GM23338 (cell line): ENCODE measurements at regions not wholly inside any gene's neighbourhood (a gene's known extent, or its start where the extent isn't known, plus 50 kb on each side); places are given as distances from the start of the nearest gene placed in this dataset.

ENCODE experiments used
- ATAC-seq: fragments of 200-7000 bp; cut with Tn5 transposase; 3 replicates; pipeline ENCODE4 v1.9.1; 2020
- DNase-seq: peaks from one replicate; pipeline ENCODE4 v3.0.0-alpha.2; 2015; ENCODE audit warnings: low spot score
- H2AFZ ChIP-seq: fragments of 200-600 bp; sonication (generic); 2 replicates; pipeline ENCODE4 v1.8.0; 2016; ENCODE audit warnings: antibody characterized with exemption, mild to moderate bottlenecking, moderate library complexity
- H3F3A ChIP-seq: fragments of 200-600 bp; sonication (generic); replicated peaks from 2 replicates; pipeline ENCODE4 v1.8.0; 2017; ENCODE audit warnings: antibody characterized with exemption, mixed run types, low read depth
- H3K27ac ChIP-seq: fragments of 200-600 bp; sonication (generic); 2 replicates; pipeline ENCODE4 v1.6.1; 2016; ENCODE audit warnings: low read depth
- H3K27me3 ChIP-seq: fragments of 200-600 bp; sonication (generic); 2 replicates; pipeline ENCODE4 v1.8.0; 2016; ENCODE audit warnings: mild to moderate bottlenecking, mixed run types, moderate library complexity; ENCODE audit not compliant: insufficient read depth
- H3K36me3 ChIP-seq: fragments of 200-600 bp; sonication (generic); 2 replicates; pipeline ENCODE4 v1.8.0; 2016; ENCODE audit warnings: mild to moderate bottlenecking; ENCODE audit not compliant: insufficient read depth
- H3K4me1 ChIP-seq: fragments of 200-600 bp; sonication (generic); 2 replicates; pipeline ENCODE4 v1.8.0; 2016; ENCODE audit warnings: mild to moderate bottlenecking, moderate library complexity; ENCODE audit not compliant: insufficient read depth
- H3K4me2 ChIP-seq: fragments of 200-600 bp; sonication (generic); 2 replicates; pipeline ENCODE4 v1.7.1; 2017; ENCODE audit warnings: mixed run types
- H3K4me3 ChIP-seq: fragments of 200-600 bp; sonication (generic); 2 replicates; pipeline ENCODE4 v1.6.1; 2016; ENCODE audit warnings: mixed run types
- H3K79me2 ChIP-seq: fragments of 200-600 bp; sonication (generic); replicated peaks from 2 replicates; pipeline ENCODE4 v1.8.0; 2017; ENCODE audit warnings: mild to moderate bottlenecking; ENCODE audit not compliant: insufficient read depth
- H3K9me2 ChIP-seq: fragments of 200-600 bp; sonication (generic); 2 replicates; pipeline ENCODE4 v1.8.0; 2017; ENCODE audit not compliant: insufficient read depth
- H4K20me1 ChIP-seq: fragments of 200-600 bp; sonication (generic); replicated peaks from 2 replicates; pipeline ENCODE4 v1.8.0; 2017; ENCODE audit warnings: mild to moderate bottlenecking; ENCODE audit not compliant: insufficient read depth
- H3K27ac Mint-ChIP-seq: 2 replicates; pipeline ENCODE4 v1.8.0; 2020; ENCODE audit warnings: inconsistent platforms, mild to moderate bottlenecking, moderate library complexity, mixed read lengths
- H3K27me3 Mint-ChIP-seq: 3 replicates; pipeline ENCODE4 v1.8.0; 2022; ENCODE audit warnings: low read depth, mild to moderate bottlenecking, moderate library complexity, mixed read lengths, inconsistent platforms; ENCODE audit not compliant: insufficient read depth, poor library complexity
- H3K36me3 Mint-ChIP-seq: 3 replicates; pipeline ENCODE4 v1.8.0; 2021; ENCODE audit warnings: low read depth, mild to moderate bottlenecking, inconsistent platforms, moderate library complexity, mixed read lengths
- H3K4me1 Mint-ChIP-seq: 3 replicates; pipeline ENCODE4 v1.8.0; 2020; ENCODE audit warnings: mild to moderate bottlenecking, inconsistent platforms, mixed read lengths
- H3K4me3 Mint-ChIP-seq: 3 replicates; pipeline ENCODE4 v1.8.0; 2021; ENCODE audit warnings: moderate library complexity, mild to moderate bottlenecking, inconsistent platforms, mixed read lengths
- H3K9me3 Mint-ChIP-seq: 3 replicates; pipeline ENCODE4 v1.8.0; 2020; ENCODE audit warnings: moderate library complexity, mild to moderate bottlenecking, inconsistent platforms, mixed read lengths
- NANOG ChIP-seq: IDR thresholded peaks from 2 replicates; pipeline ENCODE4 v1.6.1; 2016; ENCODE audit warnings: antibody characterized with exemption, borderline replicate concordance
- STAT1 ChIP-seq: IDR thresholded peaks from one replicate; pipeline ENCODE4 v1.6.1; 2016; ENCODE audit warnings: antibody characterized with exemption; ENCODE audit not compliant: unreplicated experiment
- ZNF331 ChIP-seq: fragments of 250-450 bp; sonication (Bioruptor Pico); IDR thresholded peaks from 2 replicates; pipeline ENCODE4 v1.5.0; 2020; ENCODE audit warnings: low read depth, mild to moderate bottlenecking, moderate library complexity
- TF ChIP-seq, protein P1 (sequence below), 2 experiments: fragments of 200-600 bp in 1 of 2; sonication (generic) in 1 of 2; conservative IDR thresholded peaks; 2 replicates each; pipeline versions ENCODE4 v1.5.1 to v1.6.1; 2016 to 2017; ENCODE audit warnings: antibody characterized with exemption in 2 of 2, low read depth in 2 of 2, mild to moderate bottlenecking in 2 of 2, moderate library complexity in 1 of 2
- TF ChIP-seq, protein P2 (sequence below): fragments of 250-450 bp; sonication (Bioruptor Pico); IDR thresholded peaks from 2 replicates; pipeline ENCODE4 v1.5.0; 2020; ENCODE audit warnings: mild to moderate bottlenecking, moderate library complexity
- TF ChIP-seq, protein P3 (sequence below): IDR thresholded peaks from 2 replicates; pipeline ENCODE4 v1.6.1; 2016; ENCODE audit warnings: antibody characterized with exemption

DNA sequence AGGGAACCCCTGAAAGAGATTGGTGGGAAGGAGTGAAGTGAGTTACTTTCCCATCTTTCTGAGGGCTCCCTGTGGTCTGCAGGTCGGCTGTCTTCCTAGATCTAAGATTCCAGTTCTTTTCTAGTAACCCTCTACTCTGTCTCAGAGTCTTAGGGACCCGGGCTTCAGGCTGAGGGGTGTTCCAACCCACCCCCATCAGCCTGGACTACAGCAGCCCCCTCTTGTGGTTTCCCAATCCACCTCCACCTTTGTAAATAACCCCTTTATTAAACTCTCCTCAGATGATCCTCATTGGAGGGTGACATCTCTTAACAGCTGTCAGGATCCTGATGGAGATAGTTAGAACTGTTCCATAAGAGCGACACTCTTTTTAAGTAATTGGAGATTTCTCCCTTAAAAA lies 300.4 kb downstream of the LRFN2 start:
- Histone ChIP-seq H3K27me3 (no peaks in the 10 kb centered on the region), H4K20me1 (no peaks in the 10 kb centered on the region), H3K27ac (no peak overlapping the region), H3K4me2 (peak overlapping the region; percentile 69), H3K4me1 (peaks cover 50% of the 10 kb centered on the region), H3K4me3 (peak overlapping the region; percentile 32; the same call in 1 of the 2 replicates), H3F3A (no peaks in the 10 kb centered on the region), H3K79me2 (no peaks in the 10 kb centered on the region), H3K36me3 (no peaks in the 10 kb centered on the region), H2AFZ (no peak overlapping the region), H3K9me2 (peaks cover 7% of the 10 kb centered on the region)
- DNase-seq (peak; percentile 66), ATAC-seq (peak; percentile 70)
- H3K9me3 Mint-ChIP-seq: no peaks in the 10 kb centered on the region; the same call in 2 of the 3 replicates
- peak overlapping the region; percentile 63 for H3K4me3 Mint-ChIP-seq
- no peak overlapping the region for H3K27ac Mint-ChIP-seq
- H3K27me3 Mint-ChIP-seq: peaks cover 7% of the 10 kb centered on the region
- peaks cover 55% of the 10 kb centered on the region for H3K4me1 Mint-ChIP-seq
- H3K36me3 Mint-ChIP-seq: peaks cover 3% of the 10 kb centered on the region; the same call in 1 of the 3 replicates
- TF ChIP-seq NANOG: no peak
- TF ChIP-seq, protein P1, sequence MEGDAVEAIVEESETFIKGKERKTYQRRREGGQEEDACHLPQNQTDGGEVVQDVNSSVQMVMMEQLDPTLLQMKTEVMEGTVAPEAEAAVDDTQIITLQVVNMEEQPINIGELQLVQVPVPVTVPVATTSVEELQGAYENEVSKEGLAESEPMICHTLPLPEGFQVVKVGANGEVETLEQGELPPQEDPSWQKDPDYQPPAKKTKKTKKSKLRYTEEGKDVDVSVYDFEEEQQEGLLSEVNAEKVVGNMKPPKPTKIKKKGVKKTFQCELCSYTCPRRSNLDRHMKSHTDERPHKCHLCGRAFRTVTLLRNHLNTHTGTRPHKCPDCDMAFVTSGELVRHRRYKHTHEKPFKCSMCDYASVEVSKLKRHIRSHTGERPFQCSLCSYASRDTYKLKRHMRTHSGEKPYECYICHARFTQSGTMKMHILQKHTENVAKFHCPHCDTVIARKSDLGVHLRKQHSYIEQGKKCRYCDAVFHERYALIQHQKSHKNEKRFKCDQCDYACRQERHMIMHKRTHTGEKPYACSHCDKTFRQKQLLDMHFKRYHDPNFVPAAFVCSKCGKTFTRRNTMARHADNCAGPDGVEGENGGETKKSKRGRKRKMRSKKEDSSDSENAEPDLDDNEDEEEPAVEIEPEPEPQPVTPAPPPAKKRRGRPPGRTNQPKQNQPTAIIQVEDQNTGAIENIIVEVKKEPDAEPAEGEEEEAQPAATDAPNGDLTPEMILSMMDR (conservative IDR thresholded peaks at IDR 0.05; ENCODE audit: low read depth in 2 of 2): peak; percentile 58 to 67
- no peak for TF ChIP-seq ZNF331
- TF ChIP-seq, protein P2, sequence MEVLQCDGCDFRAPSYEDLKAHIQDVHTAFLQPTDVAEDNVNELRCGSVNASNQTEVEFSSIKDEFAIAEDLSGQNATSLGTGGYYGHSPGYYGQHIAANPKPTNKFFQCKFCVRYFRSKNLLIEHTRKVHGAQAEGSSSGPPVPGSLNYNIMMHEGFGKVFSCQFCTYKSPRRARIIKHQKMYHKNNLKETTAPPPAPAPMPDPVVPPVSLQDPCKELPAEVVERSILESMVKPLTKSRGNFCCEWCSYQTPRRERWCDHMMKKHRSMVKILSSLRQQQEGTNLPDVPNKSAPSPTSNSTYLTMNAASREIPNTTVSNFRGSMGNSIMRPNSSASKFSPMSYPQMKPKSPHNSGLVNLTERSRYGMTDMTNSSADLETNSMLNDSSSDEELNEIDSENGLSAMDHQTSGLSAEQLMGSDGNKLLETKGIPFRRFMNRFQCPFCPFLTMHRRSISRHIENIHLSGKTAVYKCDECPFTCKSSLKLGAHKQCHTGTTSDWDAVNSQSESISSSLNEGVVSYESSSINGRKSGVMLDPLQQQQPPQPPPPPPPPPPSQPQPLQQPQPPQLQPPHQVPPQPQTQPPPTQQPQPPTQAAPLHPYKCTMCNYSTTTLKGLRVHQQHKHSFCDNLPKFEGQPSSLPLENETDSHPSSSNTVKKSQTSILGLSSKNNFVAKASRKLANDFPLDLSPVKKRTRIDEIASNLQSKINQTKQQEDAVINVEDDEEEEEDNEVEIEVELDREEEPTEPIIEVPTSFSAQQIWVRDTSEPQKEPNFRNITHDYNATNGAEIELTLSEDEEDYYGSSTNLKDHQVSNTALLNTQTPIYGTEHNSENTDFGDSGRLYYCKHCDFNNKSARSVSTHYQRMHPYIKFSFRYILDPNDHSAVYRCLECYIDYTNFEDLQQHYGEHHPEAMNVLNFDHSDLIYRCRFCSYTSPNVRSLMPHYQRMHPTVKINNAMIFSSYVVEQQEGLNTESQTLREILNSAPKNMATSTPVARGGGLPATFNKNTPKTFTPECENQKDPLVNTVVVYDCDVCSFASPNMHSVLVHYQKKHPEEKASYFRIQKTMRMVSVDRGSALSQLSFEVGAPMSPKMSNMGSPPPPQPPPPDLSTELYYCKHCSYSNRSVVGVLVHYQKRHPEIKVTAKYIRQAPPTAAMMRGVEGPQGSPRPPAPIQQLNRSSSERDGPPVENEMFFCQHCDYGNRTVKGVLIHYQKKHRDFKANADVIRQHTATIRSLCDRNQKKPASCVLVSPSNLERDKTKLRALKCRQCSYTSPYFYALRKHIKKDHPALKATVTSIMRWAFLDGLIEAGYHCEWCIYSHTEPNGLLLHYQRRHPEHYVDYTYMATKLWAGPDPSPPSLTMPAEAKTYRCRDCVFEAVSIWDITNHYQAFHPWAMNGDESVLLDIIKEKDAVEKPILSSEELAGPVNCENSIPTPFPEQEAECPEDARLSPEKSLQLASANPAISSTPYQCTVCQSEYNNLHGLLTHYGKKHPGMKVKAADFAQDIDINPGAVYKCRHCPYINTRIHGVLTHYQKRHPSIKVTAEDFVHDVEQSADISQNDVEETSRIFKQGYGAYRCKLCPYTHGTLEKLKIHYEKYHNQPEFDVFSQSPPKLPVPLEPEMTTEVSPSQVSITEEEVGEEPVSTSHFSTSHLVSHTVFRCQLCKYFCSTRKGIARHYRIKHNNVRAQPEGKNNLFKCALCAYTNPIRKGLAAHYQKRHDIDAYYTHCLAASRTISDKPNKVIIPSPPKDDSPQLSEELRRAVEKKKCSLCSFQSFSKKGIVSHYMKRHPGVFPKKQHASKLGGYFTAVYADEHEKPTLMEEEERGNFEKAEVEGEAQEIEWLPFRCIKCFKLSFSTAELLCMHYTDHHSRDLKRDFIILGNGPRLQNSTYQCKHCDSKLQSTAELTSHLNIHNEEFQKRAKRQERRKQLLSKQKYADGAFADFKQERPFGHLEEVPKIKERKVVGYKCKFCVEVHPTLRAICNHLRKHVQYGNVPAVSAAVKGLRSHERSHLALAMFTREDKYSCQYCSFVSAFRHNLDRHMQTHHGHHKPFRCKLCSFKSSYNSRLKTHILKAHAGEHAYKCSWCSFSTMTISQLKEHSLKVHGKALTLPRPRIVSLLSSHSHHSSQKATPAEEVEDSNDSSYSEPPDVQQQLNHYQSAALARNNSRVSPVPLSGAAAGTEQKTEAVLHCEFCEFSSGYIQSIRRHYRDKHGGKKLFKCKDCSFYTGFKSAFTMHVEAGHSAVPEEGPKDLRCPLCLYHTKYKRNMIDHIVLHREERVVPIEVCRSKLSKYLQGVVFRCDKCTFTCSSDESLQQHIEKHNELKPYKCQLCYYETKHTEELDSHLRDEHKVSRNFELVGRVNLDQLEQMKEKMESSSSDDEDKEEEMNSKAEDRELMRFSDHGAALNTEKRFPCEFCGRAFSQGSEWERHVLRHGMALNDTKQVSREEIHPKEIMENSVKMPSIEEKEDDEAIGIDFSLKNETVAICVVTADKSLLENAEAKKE: no peak
- no peak for TF ChIP-seq STAT1
- TF ChIP-seq, protein P3, sequence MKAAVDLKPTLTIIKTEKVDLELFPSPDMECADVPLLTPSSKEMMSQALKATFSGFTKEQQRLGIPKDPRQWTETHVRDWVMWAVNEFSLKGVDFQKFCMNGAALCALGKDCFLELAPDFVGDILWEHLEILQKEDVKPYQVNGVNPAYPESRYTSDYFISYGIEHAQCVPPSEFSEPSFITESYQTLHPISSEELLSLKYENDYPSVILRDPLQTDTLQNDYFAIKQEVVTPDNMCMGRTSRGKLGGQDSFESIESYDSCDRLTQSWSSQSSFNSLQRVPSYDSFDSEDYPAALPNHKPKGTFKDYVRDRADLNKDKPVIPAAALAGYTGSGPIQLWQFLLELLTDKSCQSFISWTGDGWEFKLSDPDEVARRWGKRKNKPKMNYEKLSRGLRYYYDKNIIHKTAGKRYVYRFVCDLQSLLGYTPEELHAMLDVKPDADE: no peak
